22Rv1 (cell line): ENCODE measurements at regions not wholly inside any gene's neighbourhood (a gene's known extent, or its start where the extent isn't known, plus 50 kb on each side); places are given as distances from the start of the nearest gene placed in this dataset.

Source experiments
- ZFX ChIP-seq: fragments of 450-650 bp; IDR thresholded peaks from 2 replicates; pipeline ENCODE4 v1.6.1; 2017; ENCODE audit warnings: antibody characterized with exemption, borderline replicate concordance
- TF ChIP-seq, protein P1 (sequence below): fragments of 450-650 bp; IDR thresholded peaks from 2 replicates; pipeline ENCODE4 v1.5.1; 2017; ENCODE audit warnings: mild to moderate bottlenecking

DNA sequence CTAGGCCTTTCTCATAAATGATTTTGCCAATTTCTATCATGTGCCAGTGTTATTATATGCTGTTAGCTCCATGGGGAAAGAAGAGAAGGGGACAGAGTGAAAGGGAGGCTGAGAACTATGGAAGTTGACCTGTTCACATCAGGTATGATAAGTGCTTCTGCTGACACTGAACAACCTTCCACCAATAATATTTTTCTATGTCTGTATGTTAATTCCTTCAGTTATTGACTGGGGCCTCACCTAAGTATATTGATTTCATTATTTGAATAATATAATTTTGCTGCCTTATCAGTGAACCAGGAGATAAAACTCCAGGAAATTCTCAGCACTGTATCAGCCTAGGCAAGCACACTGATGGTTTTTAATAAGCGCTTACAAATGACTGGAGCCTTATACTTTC is 262.8 kb downstream of the SNCA start:
- TF ChIP-seq, protein P1, sequence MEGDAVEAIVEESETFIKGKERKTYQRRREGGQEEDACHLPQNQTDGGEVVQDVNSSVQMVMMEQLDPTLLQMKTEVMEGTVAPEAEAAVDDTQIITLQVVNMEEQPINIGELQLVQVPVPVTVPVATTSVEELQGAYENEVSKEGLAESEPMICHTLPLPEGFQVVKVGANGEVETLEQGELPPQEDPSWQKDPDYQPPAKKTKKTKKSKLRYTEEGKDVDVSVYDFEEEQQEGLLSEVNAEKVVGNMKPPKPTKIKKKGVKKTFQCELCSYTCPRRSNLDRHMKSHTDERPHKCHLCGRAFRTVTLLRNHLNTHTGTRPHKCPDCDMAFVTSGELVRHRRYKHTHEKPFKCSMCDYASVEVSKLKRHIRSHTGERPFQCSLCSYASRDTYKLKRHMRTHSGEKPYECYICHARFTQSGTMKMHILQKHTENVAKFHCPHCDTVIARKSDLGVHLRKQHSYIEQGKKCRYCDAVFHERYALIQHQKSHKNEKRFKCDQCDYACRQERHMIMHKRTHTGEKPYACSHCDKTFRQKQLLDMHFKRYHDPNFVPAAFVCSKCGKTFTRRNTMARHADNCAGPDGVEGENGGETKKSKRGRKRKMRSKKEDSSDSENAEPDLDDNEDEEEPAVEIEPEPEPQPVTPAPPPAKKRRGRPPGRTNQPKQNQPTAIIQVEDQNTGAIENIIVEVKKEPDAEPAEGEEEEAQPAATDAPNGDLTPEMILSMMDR, result no peak
- no peak for TF ChIP-seq ZFX
